Nephron (organoid): ENCODE measurements at regions not wholly inside any gene's neighbourhood (a gene's known extent, or its start where the extent isn't known, plus 50 kb on each side); places are given as distances from the start of the nearest gene placed in this dataset.

Source experiments
- H3K27ac Mint-ChIP-seq, 3 experiments: 2 replicates each; pipeline ENCODE4 v1.8.0; 2020; ENCODE audit warnings: mixed read lengths in 3 of 3, mild to moderate bottlenecking in 2 of 3, moderate library complexity in 1 of 3
- H3K27me3 Mint-ChIP-seq: 2 replicates; pipeline ENCODE4 v1.8.0; 2021; ENCODE audit warnings: low read depth, mild to moderate bottlenecking, moderate library complexity, mixed read lengths
- H3K36me3 Mint-ChIP-seq: 2 replicates; pipeline ENCODE4 v1.8.0; 2020; ENCODE audit warnings: low read depth, mixed read lengths
- H3K4me1 Mint-ChIP-seq: 2 replicates; pipeline ENCODE4 v1.8.0; 2020; ENCODE audit warnings: mixed read lengths
- H3K4me3 Mint-ChIP-seq, 3 experiments: 2 replicates each; pipeline ENCODE4 v1.8.0; 2020; ENCODE audit warnings: mild to moderate bottlenecking in 3 of 3, mixed read lengths in 3 of 3, moderate library complexity in 2 of 3
- H3K9me3 Mint-ChIP-seq: 2 replicates; pipeline ENCODE4 v1.8.0; 2020; ENCODE audit warnings: mixed read lengths
- CTCF ChIP-seq, 3 experiments: fragments of 200-600 bp; sonication (generic); IDR thresholded peaks; one replicate each; pipeline ENCODE4 v1.5.0; 2021; ENCODE audit warnings: antibody characterized with exemption in 3 of 3; ENCODE audit not compliant: unreplicated experiment in 3 of 3

GRCh38 chr17:12410717-12411116 is 255.0 kb upstream of the MYOCD start:
- no peak for TF ChIP-seq CTCF (IDR thresholded peaks at IDR 0.05; ENCODE audit: unreplicated experiment in 3 of 3)
- H3K36me3 Mint-ChIP-seq = no peaks in the 10 kb centered on the region
- H3K4me3 Mint-ChIP-seq = no peak overlapping the region
- no peak overlapping the region for H3K27ac Mint-ChIP-seq
- no peaks in the 10 kb centered on the region for H3K9me3 Mint-ChIP-seq
- peaks cover 16% of the 10 kb centered on the region for H3K4me1 Mint-ChIP-seq
- peaks cover 4% of the 10 kb centered on the region for H3K27me3 Mint-ChIP-seq

GRCh38 chr17:12415031-12415430 is 250.7 kb upstream of the MYOCD start:
- Mint-ChIP-seq H3K4me1 (peaks cover 5% of the 10 kb centered on the region), H3K27ac (no peak overlapping the region), H3K9me3 (no peaks in the 10 kb centered on the region), H3K4me3 (no peak overlapping the region), H3K27me3 (peaks cover 5% of the 10 kb centered on the region), H3K36me3 (no peaks in the 10 kb centered on the region)
- no peak for TF ChIP-seq CTCF (IDR thresholded peaks at IDR 0.05; ENCODE audit: unreplicated experiment in 3 of 3)

GRCh38 chr17:12421077-12421476 is 244.6 kb upstream of the MYOCD start:
- no peak overlapping the region for H3K4me3 Mint-ChIP-seq
- TF ChIP-seq CTCF (IDR thresholded peaks at IDR 0.05; ENCODE audit: unreplicated experiment in 3 of 3) = no peak
- H3K36me3 Mint-ChIP-seq = no peaks in the 10 kb centered on the region
- H3K27ac Mint-ChIP-seq = peak overlapping the region in 2 of 3 experiments; percentile 67 to 89
- peaks cover 13% of the 10 kb centered on the region for H3K27me3 Mint-ChIP-seq
- peaks cover 28% of the 10 kb centered on the region for H3K4me1 Mint-ChIP-seq
- peaks cover 2% of the 10 kb centered on the region for H3K9me3 Mint-ChIP-seq

- TF ChIP-seq CTCF (IDR thresholded peaks at IDR 0.05; ENCODE audit: unreplicated experiment in 3 of 3) = no peak
- H3K4me3 Mint-ChIP-seq = no peak overlapping the region
- H3K9me3 Mint-ChIP-seq = peaks cover 2% of the 10 kb centered on the region
- H3K27me3 Mint-ChIP-seq = peaks cover 13% of the 10 kb centered on the region
- peak overlapping the region; percentile 59 to 89 (median 67) for H3K27ac Mint-ChIP-seq
- H3K36me3 Mint-ChIP-seq = no peaks in the 10 kb centered on the region
- H3K4me1 Mint-ChIP-seq = peaks cover 28% of the 10 kb centered on the region
Measured at GRCh38 chr17:12421646-12422306, 243.9 kb upstream of the MYOCD start.

GRCh38 chr17:12422651-12423050 is 243.0 kb upstream of the MYOCD start:
- TF ChIP-seq CTCF (IDR thresholded peaks at IDR 0.05; ENCODE audit: unreplicated experiment in 3 of 3) = no peak
- Mint-ChIP-seq H3K4me3 (no peak overlapping the region), H3K9me3 (peaks cover 2% of the 10 kb centered on the region), H3K36me3 (no peaks in the 10 kb centered on the region), H3K27me3 (peaks cover 13% of the 10 kb centered on the region), H3K27ac (peak overlapping the region; percentile 14 to 89 (median 67)), H3K4me1 (peaks cover 28% of the 10 kb centered on the region)

GRCh38 chr17:12423337-12423736 is 242.4 kb upstream of the MYOCD start:
- Mint-ChIP-seq H3K4me1 (peaks cover 28% of the 10 kb centered on the region), H3K9me3 (peaks cover 2% of the 10 kb centered on the region), H3K27me3 (peaks cover 13% of the 10 kb centered on the region), H3K36me3 (no peaks in the 10 kb centered on the region), H3K4me3 (no peak overlapping the region), H3K27ac (peak overlapping the region in 2 of 3 experiments; percentile 14 to 89)
- no peak for TF ChIP-seq CTCF (IDR thresholded peaks at IDR 0.05; ENCODE audit: unreplicated experiment in 3 of 3)
